Skin epidermis (tissue), 12 donors: ENCODE measurements at regions not wholly inside any gene's neighbourhood (a gene's known extent, or its start where the extent isn't known, plus 50 kb on each side); places are given as distances from the start of the nearest gene placed in this dataset.
"Not testable (repeated sequence)": the region's sequence is repeated elsewhere in the genome, so short reads cannot be mapped to it uniquely, and the experiment has no call there.

Experiments used
- H3K27ac ChIP-seq, 21 experiments: fragments of 200-600 bp; sonication (generic) in 11 of 21; one replicate each; pipeline ENCODE4 v1.5.0; 2020; ENCODE audit warnings: mild to moderate bottlenecking in 3 of 21, inconsistent platforms in 2 of 21, moderate library complexity in 2 of 21
- H3K4me3 ChIP-seq, 7 experiments: fragments of 200-600 bp; sonication (generic) in 2 of 7; one replicate each; pipeline ENCODE4 v1.5.0; 2020; ENCODE audit warnings: inconsistent platforms in 2 of 7, mild to moderate bottlenecking in 2 of 7, moderate library complexity in 1 of 7

DNA sequence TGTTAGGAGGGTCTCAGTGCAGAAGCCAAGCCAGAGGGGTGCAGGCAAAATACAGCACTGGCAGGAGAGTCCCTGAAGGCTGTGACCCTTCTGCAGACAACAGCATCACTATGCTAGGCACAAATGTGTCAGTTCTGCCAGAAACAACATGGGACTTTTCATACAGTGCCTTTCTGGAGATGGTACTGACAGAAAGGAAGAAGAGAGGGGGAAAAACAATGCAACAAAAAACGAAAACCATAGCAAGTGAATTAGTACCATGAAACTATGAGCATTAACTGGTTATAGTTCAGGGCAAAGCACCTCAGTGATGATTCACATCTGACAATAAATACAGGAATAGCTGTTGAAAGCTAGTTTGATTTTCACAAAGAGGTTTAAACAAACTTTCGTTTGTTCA, 140.8 kb upstream of the NBPF11 start:
- H3K4me3 ChIP-seq: no peak overlapping the region
- H3K27ac ChIP-seq: no peak overlapping the region

DNA sequence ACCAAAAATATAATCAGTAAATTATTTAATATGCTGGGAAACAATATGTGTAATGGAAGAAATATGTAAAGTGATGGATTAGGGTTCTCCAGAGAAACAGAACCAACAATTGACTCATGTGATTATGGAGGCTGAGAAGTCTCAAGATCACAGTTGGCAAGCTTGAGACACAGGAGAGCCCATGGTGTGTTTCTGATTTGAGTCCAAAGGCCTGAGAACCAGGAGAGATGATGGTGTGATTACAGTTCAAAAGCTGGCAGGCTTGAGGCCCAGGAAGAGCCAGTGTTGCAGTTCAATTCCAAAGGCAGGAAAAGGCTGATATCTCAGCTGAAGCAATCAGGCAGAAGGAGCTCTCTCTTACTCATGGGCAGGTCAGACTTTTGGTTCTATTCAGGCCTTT, 138.8 kb upstream of the NBPF11 start:
- Histone ChIP-seq H3K4me3 (no peak overlapping the region), H3K27ac (no peak overlapping the region)

DNA sequence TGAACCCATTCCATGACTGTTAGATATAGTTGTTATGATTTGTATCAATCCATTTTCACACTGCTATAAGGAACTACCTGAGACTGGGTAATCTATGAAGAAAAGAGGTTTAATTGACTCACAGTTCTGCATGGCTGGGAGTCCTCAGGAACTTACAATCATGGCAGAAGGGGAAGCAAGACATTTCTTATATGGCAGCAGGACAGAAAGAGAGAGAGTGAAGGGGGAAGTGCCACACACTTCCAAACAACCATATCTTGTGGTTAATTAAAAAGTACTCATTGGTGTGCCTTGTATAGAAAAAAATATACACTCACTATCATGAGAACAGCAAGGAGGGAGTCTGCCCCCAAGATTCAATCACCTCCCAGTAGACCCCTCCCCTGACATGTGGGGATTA, 137.6 kb upstream of the NBPF11 start:
- no peak overlapping the region for H3K27ac ChIP-seq

DNA sequence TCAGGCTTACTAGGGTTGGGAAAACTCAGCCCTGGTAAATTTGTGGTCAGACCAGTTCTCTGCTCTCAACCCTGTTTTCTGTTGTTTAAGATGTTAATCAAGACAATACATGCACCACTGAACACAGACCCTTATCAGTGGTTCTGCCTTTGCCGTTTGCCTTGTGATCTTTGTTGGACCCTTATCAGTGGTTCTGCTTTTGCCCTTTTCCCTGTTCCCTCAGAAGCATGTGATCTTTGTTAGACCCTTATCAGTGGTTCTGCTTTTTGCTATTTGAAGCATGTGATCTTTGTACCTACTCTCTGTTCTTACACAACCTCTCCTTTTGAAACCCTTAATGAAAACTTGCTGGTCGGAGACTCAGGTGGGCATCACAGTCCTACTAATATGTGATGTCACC, 133.9 kb upstream of the NBPF11 start:
- H3K4me3 ChIP-seq, H3K27ac ChIP-seq: not testable (repeated sequence)

More for the DNA sequence above, 137.6 kb upstream of the NBPF11 start:
- no peak overlapping the region for H3K4me3 ChIP-seq

DNA sequence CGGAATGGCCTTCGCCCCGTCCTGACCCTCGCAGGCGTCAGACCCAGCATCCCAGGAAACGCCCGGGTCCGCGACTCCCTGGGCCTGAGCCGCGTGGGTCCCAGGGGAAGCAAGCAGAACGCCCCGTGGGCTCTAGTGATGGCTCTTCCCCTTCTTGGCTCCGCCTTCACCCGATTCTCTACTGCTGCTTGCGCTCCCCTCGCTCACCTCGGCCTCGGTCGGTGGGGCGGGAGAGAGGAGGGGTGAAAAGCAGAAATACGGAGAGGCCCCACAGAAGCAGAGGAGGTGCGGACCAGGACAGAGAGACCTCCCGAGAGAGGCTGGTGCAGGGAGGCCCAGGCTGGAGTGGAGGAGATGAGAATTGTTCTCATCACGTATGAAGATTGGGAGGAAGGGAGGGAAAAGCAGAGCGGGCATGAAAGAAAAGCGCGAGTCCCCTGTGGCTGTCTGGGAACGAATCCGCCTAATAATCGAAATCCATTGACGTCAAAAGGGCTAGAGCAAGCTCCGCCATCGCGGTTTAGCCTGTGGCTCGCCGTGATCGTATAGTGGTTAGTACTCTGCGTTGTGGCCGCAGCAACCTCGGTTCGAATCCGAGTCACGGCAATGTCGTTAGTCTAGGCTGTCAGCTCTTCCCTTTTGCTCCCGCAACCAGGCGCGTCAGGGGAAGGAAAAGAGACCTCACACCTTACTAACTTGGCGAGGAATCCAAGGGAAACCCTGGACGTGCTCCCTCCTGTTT, 128.9 kb upstream of the NBPF11 start:
- peak overlapping the region in 6 of 7 experiments; percentile 10 to 37 (median 23) for H3K4me3 ChIP-seq
- H3K27ac ChIP-seq: not testable (repeated sequence)

DNA sequence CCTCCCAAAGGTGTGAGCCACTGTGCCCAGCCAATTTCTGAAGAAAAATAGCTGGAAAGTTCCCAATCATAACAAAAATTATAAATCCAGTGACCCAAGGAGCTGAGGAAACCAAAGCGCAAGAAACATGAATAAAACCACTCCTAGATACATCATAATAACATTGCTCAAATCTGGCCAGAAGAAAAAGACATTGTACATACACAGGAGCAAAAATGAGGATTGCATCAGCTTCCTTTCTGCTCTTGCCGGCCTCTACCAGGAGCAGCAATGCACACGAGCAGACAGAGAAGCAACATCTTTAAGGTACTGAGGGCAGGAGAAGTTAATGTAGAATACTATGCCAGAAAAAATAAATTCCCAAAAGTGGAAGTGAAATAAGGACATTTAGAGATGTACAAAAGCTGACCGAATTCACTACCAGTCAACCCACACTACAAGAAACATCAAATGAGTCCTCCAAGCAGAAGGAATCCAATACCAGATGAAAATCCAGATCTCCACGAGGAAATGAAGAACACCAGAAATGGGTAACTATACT, 127.0 kb upstream of the NBPF11 start:
- H3K27ac ChIP-seq, H3K4me3 ChIP-seq: not testable (repeated sequence)

DNA sequence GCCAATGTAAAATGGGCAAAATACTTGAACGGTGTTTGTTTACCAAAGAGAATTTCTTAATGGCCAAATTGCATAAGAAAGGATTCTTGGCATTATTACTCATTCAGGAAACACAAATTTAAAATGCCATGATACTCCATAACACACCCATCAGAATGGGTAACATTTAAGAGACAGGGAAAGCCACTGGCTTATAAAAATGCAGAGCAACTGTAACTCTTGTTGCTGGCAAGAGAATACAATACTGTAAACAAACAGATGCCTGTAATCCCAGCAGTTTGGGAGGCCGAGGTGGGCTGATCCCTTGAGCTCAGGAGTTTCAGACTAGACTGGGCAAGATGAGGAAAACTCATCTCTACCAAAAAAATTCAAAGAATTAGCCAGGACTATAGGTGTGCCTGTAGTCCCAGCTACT, 125.8 kb upstream of the NBPF11 start:
- H3K4me3 ChIP-seq, H3K27ac ChIP-seq: not testable (repeated sequence)

DNA sequence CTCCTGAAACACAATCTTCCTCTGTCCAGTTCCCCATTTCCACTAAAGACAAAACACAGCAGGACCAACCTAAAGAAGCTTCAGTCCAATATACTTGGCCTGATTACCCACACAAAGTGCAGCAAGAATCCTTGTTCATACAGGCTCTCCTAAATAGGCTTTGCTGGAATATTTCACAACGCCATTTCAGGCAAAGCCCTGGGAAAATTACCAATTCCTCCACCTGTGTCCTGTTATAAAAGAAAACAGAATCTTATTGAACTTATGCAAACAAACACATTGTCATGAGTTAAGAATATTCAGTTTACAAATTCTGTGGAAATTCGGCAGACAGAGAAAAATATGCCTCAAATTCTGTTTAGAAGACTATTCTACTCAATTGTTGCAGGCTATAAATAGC, 115.0 kb upstream of the NBPF11 start:
- H3K27ac ChIP-seq, H3K4me3 ChIP-seq: not testable (repeated sequence)

DNA sequence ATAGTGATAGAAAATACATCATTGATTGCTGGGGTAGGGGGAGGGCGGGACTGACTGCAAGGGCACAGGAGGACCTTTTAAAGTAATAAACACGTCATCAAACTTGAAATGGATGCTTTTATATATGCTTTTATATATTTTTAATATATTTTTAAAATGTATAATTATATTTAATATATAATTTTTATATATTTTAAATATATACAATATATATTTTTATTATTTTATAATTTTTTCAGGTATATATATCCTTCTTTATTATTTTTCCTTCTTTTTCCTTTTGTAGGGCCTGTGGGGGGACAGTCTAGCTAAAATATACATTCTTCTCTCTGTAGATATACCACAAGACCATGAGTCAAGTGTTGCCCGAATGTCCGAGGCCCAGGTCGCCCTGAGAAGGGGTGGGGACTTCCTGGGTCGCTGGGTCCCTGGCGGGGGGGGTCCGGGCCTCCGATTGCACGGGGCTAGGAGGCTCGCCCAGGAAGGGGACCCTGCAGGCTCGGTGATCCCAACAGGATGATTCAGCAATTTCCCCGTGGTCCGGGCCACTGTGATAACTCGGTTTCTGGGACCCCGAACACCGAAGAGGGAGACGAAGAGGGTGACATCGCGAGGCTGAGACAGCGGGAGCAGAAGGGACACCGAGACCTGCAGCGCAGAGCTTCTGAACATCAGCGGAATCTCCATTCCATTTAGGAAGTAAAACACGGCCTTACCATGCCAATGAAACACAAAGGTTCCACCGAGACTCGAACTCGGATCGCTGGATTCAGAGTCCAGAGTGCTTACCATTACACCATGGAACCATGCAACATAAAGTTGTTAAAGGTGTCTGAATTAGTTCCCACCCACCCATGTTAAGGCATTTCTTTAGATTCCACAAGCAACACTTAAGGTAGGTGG, 112.5 kb upstream of the NBPF11 start:
- H3K4me3 ChIP-seq: peak overlapping the region; percentile 23 to 47 (median 40)
- H3K27ac ChIP-seq: peak overlapping the region in 4 of 21 experiments; percentile 45 to 94 (median 78)

DNA sequence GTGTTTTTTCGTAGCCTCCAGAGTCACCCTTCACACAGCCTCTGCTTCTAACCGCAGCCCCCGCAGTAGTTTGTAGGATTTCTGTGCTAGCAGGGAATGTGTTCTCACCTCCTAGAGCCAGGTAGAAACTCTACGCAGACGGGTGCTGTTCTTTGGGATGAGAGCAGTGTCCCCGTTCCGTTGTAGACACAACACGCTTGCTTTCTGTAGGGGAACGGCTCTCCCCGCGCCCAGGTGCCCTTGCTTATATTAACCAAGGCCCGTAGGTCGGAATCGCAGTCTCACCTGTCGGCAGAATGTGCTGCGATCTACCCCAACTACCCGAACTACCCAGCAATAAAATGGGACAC, 111.8 kb upstream of the NBPF11 start:
- Histone ChIP-seq H3K4me3 (peak overlapping the region; percentile 23 to 47 (median 40)), H3K27ac (peak overlapping the region in 17 of 21 experiments; percentile 59 to 96 (median 86))

DNA sequence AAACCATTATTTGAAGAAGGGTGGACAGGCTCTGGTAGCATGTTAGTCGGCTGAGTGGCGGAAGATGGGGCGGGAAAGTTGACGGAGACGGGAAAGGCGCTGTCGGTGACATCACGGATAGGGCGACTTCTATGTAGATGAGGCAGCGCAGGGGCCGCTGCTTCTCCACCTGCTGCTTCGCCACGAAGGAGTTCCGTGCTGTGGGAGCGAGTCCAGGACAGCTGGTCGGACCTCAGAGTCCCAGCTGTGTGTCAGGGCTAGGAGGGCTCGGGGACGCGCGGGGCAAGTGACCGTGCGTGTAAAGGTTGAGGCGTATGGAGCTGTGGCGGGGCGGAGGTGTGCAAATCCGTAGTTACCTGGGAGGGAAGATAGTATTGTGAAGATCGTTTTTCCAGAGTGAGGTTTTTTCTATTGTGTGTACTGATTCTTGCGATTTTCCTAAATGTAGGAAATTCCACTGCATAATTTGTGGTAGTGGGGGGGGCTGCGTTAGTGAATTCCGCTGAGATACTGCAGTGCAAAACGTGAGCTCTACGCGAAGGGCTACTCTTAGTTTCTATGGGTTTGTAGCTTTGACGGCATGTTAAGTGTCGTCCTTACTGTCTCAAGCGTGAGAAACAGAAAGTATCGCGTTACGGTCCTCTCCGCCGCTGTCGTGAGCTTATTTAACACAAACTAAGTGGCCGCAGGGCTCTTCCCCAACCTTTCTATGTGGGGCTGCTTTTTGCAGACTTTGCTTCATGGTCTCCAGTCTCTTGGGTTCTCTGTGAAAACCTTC, 111.2 kb upstream of the NBPF11 start:
- H3K27ac ChIP-seq: peak overlapping the region in 19 of 21 experiments; percentile 27 to 96 (median 86)

DNA sequence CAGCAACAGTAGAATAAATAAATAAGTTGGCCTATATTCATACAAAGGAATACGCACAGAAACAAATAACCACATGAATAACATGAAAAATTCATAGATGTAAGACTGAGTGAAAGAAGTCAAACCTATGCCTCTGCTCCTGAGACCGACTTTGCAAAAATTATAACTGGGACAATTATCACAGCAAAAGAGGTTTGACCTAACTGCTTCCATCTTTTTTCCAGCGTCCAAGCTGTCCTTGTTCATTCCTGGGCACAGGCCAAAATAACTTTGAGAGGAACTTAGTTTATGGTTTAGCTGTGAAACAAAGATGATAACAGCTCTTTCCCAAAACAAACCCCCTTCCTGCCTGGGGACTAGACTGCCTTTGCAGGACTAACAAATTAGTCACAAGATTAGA, 109.6 kb upstream of the NBPF11 start:
- not testable (repeated sequence) for H3K4me3 ChIP-seq, H3K27ac ChIP-seq

More for the DNA sequence above, 111.2 kb upstream of the NBPF11 start:
- H3K4me3 ChIP-seq: peak overlapping the region; percentile 23 to 47 (median 40)

DNA sequence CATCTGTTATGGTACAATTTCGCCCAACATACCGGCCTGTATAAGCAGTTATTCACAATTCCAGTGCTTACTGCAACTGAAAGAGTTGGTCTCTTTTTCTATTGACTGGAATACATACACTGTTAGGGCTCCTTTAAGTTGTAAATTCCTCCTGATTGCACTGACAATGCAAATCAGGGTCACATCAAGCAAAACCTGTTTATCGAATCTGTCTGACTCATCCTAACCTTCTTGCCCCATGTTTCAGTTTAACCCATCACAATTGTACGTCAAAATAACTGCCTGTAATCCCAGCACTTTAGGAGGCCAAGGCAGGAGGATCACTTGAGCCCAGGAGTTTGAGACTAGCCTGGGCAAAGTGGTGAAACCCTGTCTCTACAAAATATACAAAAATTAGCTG, 105.8 kb upstream of the NBPF11 start:
- H3K27ac ChIP-seq: not testable (repeated sequence)

DNA sequence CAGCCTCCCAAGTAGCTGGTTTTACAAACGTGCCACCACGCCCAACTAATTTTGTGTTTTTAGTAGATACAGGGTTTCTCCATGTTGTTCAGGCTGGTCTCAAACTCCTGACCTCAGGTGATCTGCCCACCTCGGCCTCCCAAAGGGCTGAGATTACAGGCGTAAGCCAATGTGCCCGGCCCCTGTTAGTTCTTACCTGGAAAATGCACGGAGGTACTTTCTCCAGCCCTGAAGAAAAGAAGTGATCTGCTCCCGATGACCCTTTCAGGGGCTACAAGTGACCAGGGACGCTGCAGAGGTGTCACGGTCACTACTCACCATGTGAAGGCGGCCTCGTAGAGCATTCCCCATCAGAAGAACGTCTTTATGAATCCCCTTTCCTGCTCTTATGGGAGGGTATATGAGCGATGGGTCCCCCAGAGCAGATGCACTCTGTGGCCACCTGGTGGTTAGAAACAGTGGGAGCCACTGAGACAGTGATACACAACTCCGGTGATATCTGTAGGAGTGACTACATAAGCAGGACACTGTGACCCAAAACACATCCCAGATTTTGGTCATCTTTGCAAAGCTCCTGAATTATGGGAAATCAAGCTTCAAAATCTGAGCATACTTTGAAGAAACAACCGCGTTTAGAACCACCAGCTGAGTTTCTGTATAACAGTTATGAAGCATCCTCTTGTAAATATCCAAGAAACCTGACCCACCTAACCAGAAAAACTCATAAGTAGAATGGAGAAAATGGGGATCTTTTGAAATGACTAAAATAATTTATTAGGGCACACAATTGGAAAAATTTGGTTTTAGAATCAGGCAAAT, 102.7 kb upstream of the NBPF11 start:
- H3K27ac ChIP-seq: not testable (repeated sequence)

More for the DNA sequence above, 105.8 kb upstream of the NBPF11 start:
- not testable (repeated sequence) for H3K4me3 ChIP-seq

DNA sequence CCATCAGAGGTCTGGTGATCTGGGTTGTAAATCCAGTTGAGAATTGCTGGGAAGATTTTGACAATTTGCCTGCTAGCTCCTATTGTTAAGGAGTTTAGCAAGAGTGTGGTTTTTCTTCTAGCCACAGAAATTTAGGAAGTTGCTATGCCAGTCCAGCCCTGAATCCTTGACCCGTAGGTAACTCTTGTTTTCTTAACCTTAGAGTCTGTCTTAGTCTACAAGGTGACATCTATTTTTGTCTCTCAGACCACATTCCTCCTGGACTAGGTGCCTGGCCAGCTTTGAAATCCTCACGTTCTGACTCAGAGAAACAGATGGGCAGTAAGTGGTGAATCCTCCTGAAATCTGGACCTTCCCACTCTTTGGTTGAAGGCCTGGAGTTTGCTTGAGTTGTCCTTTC, 101.7 kb upstream of the NBPF11 start:
- H3K4me3 ChIP-seq, H3K27ac ChIP-seq: not testable (repeated sequence)

More for the DNA sequence above, 102.7 kb upstream of the NBPF11 start:
- not testable (repeated sequence) for H3K4me3 ChIP-seq

DNA sequence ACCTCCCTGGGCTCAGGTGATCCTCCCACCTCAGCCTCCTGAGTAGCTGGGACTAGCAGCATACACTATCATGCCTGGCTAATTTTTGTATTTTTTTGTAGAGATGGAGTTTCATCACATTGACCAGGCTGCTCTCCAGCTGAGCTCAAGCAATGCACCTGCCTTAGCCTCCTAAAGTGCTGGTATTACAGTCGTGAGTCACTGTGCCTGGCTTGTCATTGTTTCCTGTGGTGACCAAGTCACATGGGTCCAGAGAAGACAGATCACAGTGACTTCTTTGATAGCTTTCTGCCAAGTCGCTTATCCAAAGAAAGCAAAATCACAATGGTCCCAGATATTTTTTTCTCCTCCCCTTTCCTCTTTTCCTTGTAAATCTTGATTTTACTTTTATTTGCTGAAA, 96.7 kb upstream of the NBPF11 start:
- H3K27ac ChIP-seq: not testable (repeated sequence)

DNA sequence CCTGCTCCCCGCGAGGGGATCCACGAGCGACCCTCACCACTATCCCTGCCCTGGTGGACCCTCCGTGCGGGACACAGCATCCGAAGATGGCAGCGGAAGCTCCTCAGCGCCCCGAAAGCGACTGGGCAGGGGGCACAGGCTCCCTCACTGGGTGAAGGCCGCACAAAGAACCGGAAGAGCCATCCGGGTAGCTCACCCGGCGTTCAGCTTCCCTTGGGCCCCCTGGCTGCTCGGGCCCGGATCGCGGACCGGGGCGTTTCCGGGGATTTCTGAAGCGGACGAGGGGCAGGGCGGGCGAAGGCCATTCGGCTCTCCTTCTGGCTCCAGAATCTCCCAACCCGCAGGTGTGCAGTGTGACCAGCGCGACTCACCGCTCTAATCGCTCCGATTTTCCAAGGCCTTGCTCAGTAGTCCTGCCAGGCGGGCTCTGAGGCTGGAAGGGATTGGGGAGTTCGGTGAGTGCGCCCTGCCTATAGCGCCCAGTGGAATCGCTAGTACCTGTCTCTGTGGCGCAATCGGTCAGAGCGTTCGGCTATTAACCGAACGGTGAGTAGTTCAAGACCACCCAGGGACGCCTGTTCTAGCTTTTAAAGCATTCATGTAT, 94.3 kb upstream of the NBPF11 start:
- not testable (repeated sequence) for H3K4me3 ChIP-seq, H3K27ac ChIP-seq

More for the DNA sequence above, 96.7 kb upstream of the NBPF11 start:
- H3K4me3 ChIP-seq: not testable (repeated sequence)

DNA sequence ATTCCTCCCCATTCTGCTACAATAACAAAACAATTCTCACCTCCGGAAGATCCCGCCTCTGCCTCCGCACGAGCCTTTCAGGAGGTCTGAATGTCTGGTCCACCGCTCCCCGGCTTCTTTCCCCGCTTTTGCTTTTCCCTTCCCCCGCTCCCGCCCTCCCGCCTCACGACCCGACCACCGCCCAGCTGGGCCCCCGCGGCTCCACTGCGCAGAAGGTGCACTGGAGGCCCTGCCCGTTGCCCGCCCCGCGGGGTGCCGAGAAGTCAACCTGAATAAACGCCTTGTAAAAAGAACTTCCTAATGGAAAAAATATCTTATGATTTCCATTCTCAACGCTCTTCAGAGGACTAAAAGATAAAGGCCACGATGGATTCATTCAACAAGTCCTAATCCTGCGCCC, 93.8 kb upstream of the NBPF11 start:
- H3K4me3 ChIP-seq, H3K27ac ChIP-seq: not testable (repeated sequence)

DNA sequence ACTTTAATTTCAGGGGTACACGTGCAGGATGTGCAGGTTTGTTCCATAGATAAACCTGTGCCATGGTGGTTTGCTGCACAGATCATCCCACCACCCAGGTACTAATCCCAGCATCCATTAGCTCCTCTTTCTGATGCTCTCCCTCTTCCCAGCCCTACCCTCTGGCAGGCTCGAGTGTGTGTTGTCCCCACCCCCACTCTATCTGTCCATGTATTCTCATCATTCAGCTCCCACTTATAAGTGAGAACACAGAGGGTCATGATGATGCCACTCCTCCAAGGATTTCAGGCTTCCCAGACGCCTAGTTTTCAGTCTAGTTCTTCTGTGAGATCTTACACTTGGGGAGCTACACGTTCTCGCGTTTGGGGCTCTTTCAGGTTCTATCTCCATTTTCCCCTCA, 93.4 kb upstream of the NBPF11 start:
- not testable (repeated sequence) for H3K4me3 ChIP-seq, H3K27ac ChIP-seq
